ENCODE measurements at regions not wholly inside any gene's neighbourhood (a gene's known extent, or its start where the extent isn't known, plus 50 kb on each side); places are given as distances from the start of the nearest gene placed in this dataset.

- TF ChIP-seq POLR2A (IDR thresholded peaks at IDR 0.05): no peak
- TF ChIP-seq, protein P1, sequence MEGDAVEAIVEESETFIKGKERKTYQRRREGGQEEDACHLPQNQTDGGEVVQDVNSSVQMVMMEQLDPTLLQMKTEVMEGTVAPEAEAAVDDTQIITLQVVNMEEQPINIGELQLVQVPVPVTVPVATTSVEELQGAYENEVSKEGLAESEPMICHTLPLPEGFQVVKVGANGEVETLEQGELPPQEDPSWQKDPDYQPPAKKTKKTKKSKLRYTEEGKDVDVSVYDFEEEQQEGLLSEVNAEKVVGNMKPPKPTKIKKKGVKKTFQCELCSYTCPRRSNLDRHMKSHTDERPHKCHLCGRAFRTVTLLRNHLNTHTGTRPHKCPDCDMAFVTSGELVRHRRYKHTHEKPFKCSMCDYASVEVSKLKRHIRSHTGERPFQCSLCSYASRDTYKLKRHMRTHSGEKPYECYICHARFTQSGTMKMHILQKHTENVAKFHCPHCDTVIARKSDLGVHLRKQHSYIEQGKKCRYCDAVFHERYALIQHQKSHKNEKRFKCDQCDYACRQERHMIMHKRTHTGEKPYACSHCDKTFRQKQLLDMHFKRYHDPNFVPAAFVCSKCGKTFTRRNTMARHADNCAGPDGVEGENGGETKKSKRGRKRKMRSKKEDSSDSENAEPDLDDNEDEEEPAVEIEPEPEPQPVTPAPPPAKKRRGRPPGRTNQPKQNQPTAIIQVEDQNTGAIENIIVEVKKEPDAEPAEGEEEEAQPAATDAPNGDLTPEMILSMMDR (IDR thresholded peaks at IDR 0.05): no peak
These were observed 161.0 kb upstream of the CIBAR2 start for GRCh38 chr16:85273293-85273692.

All from heart left ventricle (tissue), 13 donors.